ENCODE measurements at regions not wholly inside any gene's neighbourhood (a gene's known extent, or its start where the extent isn't known, plus 50 kb on each side); places are given as distances from the start of the nearest gene placed in this dataset.
"Not testable (repeated sequence)": the region's sequence is repeated elsewhere in the genome, so short reads cannot be mapped to it uniquely, and the experiment has no call there.

GRCh38 chr12:131274906-131275305, 321.2 kb downstream of the ADGRD1 start:
- DNase-seq (ENCODE audit: low read depth) = no peak

GRCh38 chr12:131275824-131276223, 322.1 kb downstream of the ADGRD1 start:
- no peak for DNase-seq (ENCODE audit: low read depth)

- DNase-seq (ENCODE audit: low read depth) = no peak
Measured at GRCh38 chr12:131276501-131277185, 322.9 kb downstream of the ADGRD1 start.

DNA sequence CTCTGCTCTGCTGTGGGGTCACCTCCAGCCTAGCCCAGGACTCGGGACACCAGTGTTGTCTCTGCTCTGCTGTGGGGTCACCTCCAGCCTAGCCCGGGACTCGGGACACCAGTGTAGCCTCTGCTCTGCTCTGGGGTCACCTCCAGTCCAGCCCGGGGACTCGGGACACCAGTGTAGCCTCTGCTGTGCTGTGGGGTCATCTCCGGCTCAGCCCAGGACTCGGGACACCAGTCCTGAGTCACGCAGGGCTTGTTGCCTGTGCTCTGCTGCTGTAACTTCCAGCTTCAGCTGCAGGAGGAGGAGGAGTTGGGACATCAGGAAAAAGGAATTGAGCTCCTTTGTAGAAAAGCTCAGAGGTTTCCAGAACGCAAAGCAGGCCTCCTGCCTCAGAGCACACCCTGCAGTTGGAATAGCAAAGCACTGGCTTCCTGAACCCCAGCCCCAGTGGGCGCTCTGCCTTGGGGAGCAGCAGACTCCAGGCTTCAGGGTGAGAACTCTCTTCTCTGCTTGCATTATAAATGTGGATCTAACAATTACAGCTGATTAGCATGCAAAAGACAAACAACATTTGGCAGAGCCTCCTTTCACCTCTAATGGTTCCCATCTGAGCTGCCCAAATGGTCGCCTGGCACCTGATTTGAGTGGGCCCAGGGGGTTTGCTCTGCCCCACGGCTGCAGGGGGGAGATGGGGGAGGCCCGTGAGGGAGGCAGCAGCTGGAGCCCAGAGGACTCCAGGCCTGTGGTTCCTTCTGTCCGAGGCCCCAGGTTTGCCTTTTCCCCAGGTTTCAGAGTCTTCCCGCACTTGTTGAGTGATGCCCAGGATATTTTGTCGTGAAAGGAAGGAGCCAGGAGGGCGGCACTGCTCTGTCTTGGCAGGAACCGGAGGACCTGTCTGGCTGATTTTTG, 323.7 kb downstream of the ADGRD1 start:
- DNase-seq (ENCODE audit: low read depth) = not testable (repeated sequence)

DNA sequence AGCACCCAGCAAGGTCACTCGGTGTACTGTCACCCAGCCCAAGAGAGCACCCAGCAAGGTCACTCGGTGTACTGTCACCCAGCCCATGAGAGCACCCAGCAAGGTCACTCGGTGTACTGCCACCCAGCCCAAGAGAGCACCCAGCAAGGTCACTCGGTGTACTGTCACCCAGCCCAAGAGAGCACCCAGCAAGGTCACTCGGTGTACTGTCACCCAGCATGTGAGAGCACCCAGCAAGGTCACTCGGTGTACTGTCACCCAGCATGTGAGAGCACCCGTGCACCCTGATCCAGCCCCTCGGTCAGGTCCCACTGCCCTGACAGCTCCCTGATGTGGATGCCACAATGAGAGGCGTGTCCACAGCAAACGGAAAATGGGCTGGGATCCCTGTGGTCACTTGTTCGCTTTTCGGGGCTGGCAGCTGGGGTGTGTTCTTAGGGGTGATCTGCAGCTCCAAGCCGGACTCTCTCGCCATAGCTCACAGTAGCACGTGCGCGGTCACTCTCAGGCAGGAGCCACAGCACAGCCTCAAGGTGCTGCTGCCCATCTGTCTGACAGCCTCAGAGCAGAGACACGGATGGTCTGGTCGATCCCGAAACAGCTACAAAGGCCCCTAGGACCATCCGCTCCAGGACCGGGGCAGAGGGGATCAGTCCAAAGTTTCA, 324.9 kb downstream of the ADGRD1 start:
- DNase-seq (ENCODE audit: low read depth) = not testable (repeated sequence)

- no peak for DNase-seq (ENCODE audit: low read depth)
Measured at GRCh38 chr12:131279281-131279921, 325.7 kb downstream of the ADGRD1 start.

DNA sequence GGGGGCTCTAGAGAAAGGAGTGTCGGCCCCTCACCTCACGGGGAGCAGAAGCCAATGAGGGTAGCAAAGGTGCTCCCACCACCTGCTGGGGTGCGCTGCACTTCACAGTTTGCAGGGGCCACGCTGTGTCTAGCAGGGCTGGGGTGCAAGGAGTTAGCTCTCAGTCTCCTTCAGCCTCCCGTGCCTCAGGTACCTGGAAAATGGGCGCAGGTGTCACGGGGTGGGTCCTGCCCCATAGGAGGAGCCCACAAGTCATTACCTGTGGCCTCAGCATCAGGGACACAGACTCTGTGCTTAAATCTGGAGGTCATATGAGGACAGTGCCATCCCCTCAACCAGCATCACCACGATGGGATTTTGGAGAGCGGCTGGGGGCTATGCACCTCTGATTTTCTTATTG, 326.7 kb downstream of the ADGRD1 start:
- no peak for DNase-seq (ENCODE audit: low read depth)

DNA sequence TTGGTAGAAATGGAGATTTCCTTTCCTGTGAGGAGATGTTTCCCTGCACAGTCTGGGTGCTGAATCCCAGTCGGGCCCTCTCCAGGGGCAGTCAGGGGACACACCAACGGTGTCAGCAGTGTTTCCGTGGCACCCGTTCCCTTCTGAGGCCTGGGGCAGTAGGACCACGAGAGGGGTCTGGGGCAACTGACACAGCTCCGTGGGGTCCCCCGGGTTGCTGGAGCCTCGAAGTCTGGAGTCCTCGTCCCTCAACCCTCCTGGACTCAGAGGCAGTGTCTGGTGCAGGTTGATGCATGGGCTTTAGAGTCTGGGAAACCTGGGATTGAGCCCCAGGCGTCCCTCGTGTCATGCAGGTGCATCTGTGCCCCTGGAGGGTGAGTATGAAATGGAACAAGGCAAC, 327.3 kb downstream of the ADGRD1 start:
- DNase-seq (ENCODE audit: low read depth) = no peak

GRCh38 chr12:131282292-131283080, 328.8 kb downstream of the ADGRD1 start:
- no peak for DNase-seq (ENCODE audit: low read depth)

DNA sequence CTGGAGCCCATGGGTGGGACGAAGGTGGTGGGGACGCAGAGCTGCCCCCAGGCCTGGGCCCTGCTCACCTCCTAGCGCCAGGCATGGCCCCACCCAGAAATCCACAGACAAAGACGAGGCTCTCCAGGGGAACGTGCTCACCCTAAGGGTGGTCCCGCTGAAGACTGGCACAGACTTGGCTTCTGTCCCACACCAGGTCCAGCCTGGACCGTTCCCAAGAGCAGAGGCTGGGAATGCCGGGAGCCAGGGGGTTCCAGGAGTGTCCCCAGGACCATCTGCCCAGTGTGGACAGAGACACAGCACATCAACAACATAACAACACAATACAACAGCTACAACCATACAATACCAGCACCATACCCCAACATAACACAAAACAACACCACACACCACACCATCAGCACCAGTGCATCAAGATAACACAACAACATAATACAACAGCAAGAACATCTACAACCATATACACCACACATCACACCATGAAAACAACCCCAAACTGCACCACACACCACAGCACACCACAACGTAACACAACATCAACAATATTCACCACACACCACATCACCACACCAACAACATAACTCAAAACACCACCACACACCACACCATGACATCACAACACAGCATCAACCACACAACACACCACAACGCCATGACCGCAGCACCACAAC, 329.6 kb downstream of the ADGRD1 start:
- no peak for DNase-seq (ENCODE audit: low read depth)

DNA sequence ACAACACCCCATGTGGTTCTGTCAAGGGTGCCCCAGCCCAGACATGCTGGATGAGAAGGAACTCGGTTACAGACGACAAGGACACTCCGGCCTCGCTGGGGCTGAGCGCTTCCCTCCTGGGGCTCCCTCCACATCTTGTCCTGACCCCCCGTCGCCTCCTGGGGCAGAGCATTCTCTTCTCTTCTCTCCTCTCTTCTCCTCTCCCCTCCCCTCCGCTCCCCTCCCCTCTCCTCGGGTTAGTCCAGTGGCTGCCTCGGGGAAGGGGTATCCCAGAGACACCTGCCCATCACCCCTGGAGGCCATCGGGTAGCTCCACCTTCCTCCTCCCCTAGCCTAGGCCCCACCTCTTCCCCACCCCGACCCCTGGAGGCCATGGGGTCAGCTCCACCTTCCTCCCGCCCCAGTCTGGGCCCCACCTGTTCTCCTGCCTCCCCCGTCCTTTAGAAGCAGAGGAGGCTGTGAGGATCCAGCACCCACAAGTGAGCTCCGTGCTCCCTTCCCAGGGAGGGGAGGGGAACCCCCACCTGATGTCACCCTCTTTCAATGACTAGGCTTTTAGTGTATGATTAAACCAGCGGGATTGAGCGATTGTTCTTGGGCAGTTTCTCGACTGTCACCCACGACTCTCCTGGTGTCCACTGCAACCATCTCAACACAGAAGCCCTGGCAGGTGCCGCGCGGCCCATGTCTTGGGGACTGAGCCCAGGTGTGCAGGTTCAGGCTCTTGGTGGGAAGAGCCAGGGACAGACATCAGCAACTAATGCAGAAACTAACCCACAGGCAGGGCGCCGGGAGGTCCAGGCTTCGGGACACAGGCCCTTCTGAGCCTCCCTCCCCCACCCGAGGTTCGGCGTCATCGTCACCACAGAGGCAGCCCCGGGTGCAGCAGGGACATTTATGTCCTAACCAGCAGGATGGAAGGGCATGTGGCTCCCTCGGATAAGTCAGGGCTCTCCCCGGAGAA, 330.4 kb downstream of the ADGRD1 start:
- not testable (repeated sequence) for DNase-seq (ENCODE audit: low read depth)

- DNase-seq (ENCODE audit: low read depth) = not testable (repeated sequence)
Measured at GRCh38 chr12:131284954-131285904, 331.5 kb downstream of the ADGRD1 start.

GRCh38 chr12:131285905-131286295, 332.2 kb downstream of the ADGRD1 start:
- not testable (repeated sequence) for DNase-seq (ENCODE audit: low read depth)

DNA sequence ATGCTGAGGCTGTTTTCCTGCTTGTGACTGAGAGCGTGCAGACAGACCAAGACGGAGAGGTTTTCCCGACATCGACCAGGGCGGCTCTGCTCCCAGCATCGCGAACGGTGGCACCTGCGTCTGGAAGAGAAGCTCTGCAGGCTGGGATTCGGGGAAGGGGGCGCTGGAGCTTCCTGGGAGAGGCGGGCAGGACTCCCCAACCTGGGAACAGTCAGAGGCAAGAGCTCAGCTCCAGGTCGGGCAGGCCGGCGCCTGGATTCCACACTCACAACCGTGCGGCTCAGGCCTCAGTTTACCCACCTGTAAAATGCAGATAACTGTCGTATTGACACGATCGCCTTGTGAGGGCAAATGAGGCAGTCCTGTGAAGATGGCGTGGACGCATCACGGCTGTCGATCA, 332.6 kb downstream of the ADGRD1 start:
- not testable (repeated sequence) for DNase-seq (ENCODE audit: low read depth)

DNA sequence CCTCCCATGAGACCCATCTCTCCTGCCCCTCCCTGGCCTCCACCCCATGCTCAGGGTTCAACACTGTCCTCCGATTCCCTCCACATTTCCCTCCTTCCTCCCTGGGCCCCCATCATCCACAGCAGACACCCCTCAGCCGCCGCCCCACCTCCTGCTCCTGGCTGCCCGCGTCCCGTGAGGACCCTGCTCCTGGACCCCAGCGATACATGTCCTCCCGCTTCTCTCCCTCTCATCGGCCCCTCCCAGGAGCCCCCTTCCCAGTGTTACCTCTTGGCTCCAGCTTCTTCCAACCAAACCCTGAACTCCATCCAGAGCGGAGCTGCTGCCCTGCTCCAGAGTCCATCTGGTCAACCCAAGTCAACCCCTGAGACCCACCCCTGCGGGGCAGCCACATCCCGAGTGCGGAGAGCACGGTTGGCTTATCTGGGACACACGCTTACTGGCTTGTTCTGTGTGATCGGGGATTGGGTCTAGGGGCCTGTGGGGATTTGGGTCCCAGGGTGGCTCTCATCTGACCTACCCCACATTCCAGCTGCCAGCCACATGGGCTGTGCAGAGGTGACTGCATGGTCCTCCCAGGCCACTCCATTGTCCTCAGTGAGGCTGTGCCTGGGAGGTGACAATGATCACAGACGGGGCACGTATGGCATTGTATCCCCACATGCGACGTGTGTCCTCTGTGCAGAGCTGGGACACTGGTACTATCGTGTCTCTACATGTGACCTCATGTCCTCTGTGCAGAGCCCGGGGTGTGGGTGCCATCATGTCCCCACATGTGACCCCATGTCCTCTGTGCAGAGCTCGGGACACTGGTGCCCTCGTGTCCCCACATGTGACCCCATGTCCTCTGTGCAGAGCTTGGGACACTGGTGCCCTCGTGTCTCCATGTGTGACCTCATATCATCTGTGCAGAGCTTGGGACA, 333.6 kb downstream of the ADGRD1 start:
- DNase-seq (ENCODE audit: low read depth) = no peak

GRCh38 chr12:131287938-131288764, 334.4 kb downstream of the ADGRD1 start:
- DNase-seq (ENCODE audit: low read depth) = no peak
